ENCODE measurements at regions not wholly inside any gene's neighbourhood (a gene's known extent, or its start where the extent isn't known, plus 50 kb on each side); places are given as distances from the start of the nearest gene placed in this dataset.

- H3K4me3 ChIP-seq (ENCODE audit: control insufficient read depth in 2 of 3, extremely low read depth in 1 of 3, insufficient read depth in 2 of 3, low read depth in 1 of 3, low read length in 3 of 3): no peak overlapping the region
- no peaks in the 10 kb centered on the region for H3K27me3 ChIP-seq (ENCODE audit: control insufficient read depth, extremely low read depth, insufficient read depth, low read length)
- H4K20me1 ChIP-seq (ENCODE audit: control insufficient read depth, extremely low read depth, insufficient read depth, low read length): no peaks in the 10 kb centered on the region
- H3K9me1 ChIP-seq (ENCODE audit: control insufficient read depth, extremely low read depth, insufficient read depth, low read length): no peaks in the 10 kb centered on the region
- no peak overlapping the region for H3K27ac ChIP-seq (ENCODE audit: control insufficient read depth, insufficient read depth, low read length)
- H3K9ac ChIP-seq (ENCODE audit: control insufficient read depth, extremely low read depth, insufficient read depth, low read length): no peak overlapping the region
- DNase-seq (ENCODE audit: low read depth, low spot score) (no peak), FAIRE-seq (no peak)
- H2AFZ ChIP-seq (ENCODE audit: control insufficient read depth, low read length): no peak overlapping the region
- dilution Hi-C loops (cut with MboI; ENCODE audit: extremely low pct_ligation_motif_present, low sequenced_read_pairs): no loop called here
- no peak for TF ChIP-seq EZH2 (IDR thresholded peaks at IDR 0.05; ENCODE audit: low read length)
- peaks cover 16% of the 10 kb centered on the region for H3K4me1 ChIP-seq (ENCODE audit: control insufficient read depth, extremely low read depth, insufficient read depth, low read length)
- H3K36me3 ChIP-seq (ENCODE audit: control insufficient read depth in 2 of 2, extremely low read depth in 1 of 2, insufficient read depth in 2 of 2, low read length in 2 of 2): no peaks in the 10 kb centered on the region
- H3K9me3 ChIP-seq (ENCODE audit: control insufficient read depth, low read depth, low read length): no peaks in the 10 kb centered on the region
- no peak overlapping the region for H3K4me2 ChIP-seq (ENCODE audit: control insufficient read depth, extremely low read depth, insufficient read depth, low read depth, low read length)
- H3K79me2 ChIP-seq (ENCODE audit: control insufficient read depth, insufficient read depth, low read length): no peaks in the 10 kb centered on the region
Observed at GRCh38 chr1:113244112-113244820, 146.0 kb upstream of the MAGI3 start.

GRCh38 chr1:113245252-113245651 lies 145.1 kb upstream of the MAGI3 start:
- Histone ChIP-seq H3K27me3 (ENCODE audit: control insufficient read depth, extremely low read depth, insufficient read depth, low read length) (no peaks in the 10 kb centered on the region), H3K36me3 (ENCODE audit: control insufficient read depth in 2 of 2, extremely low read depth in 1 of 2, insufficient read depth in 2 of 2, low read length in 2 of 2) (no peaks in the 10 kb centered on the region), H3K4me1 (ENCODE audit: control insufficient read depth, extremely low read depth, insufficient read depth, low read length) (peaks cover 16% of the 10 kb centered on the region), H4K20me1 (ENCODE audit: control insufficient read depth, extremely low read depth, insufficient read depth, low read length) (no peaks in the 10 kb centered on the region), H3K9me1 (ENCODE audit: control insufficient read depth, extremely low read depth, insufficient read depth, low read length) (no peaks in the 10 kb centered on the region), H3K79me2 (ENCODE audit: control insufficient read depth, insufficient read depth, low read length) (no peaks in the 10 kb centered on the region), H3K4me3 (ENCODE audit: control insufficient read depth in 2 of 3, extremely low read depth in 1 of 3, insufficient read depth in 2 of 3, low read depth in 1 of 3, low read length in 3 of 3) (no peak overlapping the region), H3K9me3 (ENCODE audit: control insufficient read depth, low read depth, low read length) (no peaks in the 10 kb centered on the region), H3K27ac (ENCODE audit: control insufficient read depth, insufficient read depth, low read length) (no peak overlapping the region), H2AFZ (ENCODE audit: control insufficient read depth, low read length) (no peak overlapping the region), H3K9ac (ENCODE audit: control insufficient read depth, extremely low read depth, insufficient read depth, low read length) (no peak overlapping the region), H3K4me2 (ENCODE audit: control insufficient read depth, extremely low read depth, insufficient read depth, low read depth, low read length) (no peak overlapping the region)
- no peak for TF ChIP-seq EZH2 (IDR thresholded peaks at IDR 0.05; ENCODE audit: low read length)
- TF ChIP-seq CTCF (optimal IDR thresholded peaks at IDR 0.05 in 1 of 3, IDR thresholded peaks at IDR 0.05 in 1 of 3, conservative IDR thresholded peaks at IDR 0.05 in 1 of 3; ENCODE audit: extremely low read depth in 1 of 3, insufficient read depth in 2 of 3, low read length in 3 of 3): no peak
- dilution Hi-C loops (cut with MboI; ENCODE audit: extremely low pct_ligation_motif_present, low sequenced_read_pairs): no loop called here
- FAIRE-seq (no peak), DNase-seq (ENCODE audit: low read depth, low spot score) (no peak)

- Histone ChIP-seq H2AFZ (ENCODE audit: control insufficient read depth, low read length) (no peak overlapping the region), H3K4me2 (ENCODE audit: control insufficient read depth, extremely low read depth, insufficient read depth, low read depth, low read length) (no peak overlapping the region), H3K9me1 (ENCODE audit: control insufficient read depth, extremely low read depth, insufficient read depth, low read length) (no peaks in the 10 kb centered on the region), H4K20me1 (ENCODE audit: control insufficient read depth, extremely low read depth, insufficient read depth, low read length) (no peaks in the 10 kb centered on the region), H3K79me2 (ENCODE audit: control insufficient read depth, insufficient read depth, low read length) (no peaks in the 10 kb centered on the region), H3K36me3 (ENCODE audit: control insufficient read depth in 2 of 2, extremely low read depth in 1 of 2, insufficient read depth in 2 of 2, low read length in 2 of 2) (no peaks in the 10 kb centered on the region), H3K4me1 (ENCODE audit: control insufficient read depth, extremely low read depth, insufficient read depth, low read length) (peaks cover 16% of the 10 kb centered on the region), H3K9me3 (ENCODE audit: control insufficient read depth, low read depth, low read length) (no peaks in the 10 kb centered on the region), H3K4me3 (ENCODE audit: control insufficient read depth in 2 of 3, extremely low read depth in 1 of 3, insufficient read depth in 2 of 3, low read depth in 1 of 3, low read length in 3 of 3) (no peak overlapping the region), H3K9ac (ENCODE audit: control insufficient read depth, extremely low read depth, insufficient read depth, low read length) (no peak overlapping the region), H3K27ac (ENCODE audit: control insufficient read depth, insufficient read depth, low read length) (no peak overlapping the region), H3K27me3 (ENCODE audit: control insufficient read depth, extremely low read depth, insufficient read depth, low read length) (no peaks in the 10 kb centered on the region)
- dilution Hi-C loops (cut with MboI; ENCODE audit: extremely low pct_ligation_motif_present, low sequenced_read_pairs): no loop called here
- DNase-seq (ENCODE audit: low read depth, low spot score): no peak
- TF ChIP-seq EZH2 (IDR thresholded peaks at IDR 0.05; ENCODE audit: low read length) (no peak), CTCF (optimal IDR thresholded peaks at IDR 0.05 in 1 of 3, IDR thresholded peaks at IDR 0.05 in 1 of 3, conservative IDR thresholded peaks at IDR 0.05 in 1 of 3; ENCODE audit: extremely low read depth in 1 of 3, insufficient read depth in 2 of 3, low read length in 3 of 3) (no peak)
- FAIRE-seq: peak; percentile 17
Observed at GRCh38 chr1:113246929-113247328, 143.4 kb upstream of the MAGI3 start.

Data from keratinocyte (primary cell).